ENCODE measurements at regions not wholly inside any gene's neighbourhood (a gene's known extent, or its start where the extent isn't known, plus 50 kb on each side); places are given as distances from the start of the nearest gene placed in this dataset.
"Not testable (repeated sequence)": the region's sequence is repeated elsewhere in the genome, so short reads cannot be mapped to it uniquely, and the experiment has no call there.

- no peak for FAIRE-seq
Measured at GRCh38 chr5:54820346-54821134, 164.9 kb downstream of the ESM1 start.

DNA sequence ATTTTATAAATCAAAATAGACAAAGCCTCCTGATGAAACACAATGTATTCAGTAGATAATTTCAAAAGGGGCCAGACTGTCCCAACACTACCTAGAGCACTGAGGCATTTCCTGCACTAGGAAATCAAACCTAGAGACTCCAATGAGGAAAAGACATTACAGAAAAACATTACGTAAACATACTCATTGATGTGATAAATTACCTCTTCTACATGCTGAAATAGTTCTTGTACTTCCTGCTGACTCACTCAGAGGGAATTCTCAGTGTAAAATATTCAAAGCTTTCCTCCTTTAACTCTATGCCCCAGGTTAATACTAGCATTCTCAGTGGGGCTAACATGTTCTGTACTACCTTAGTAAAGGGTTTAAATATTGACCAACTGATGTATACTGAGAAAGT is 178.0 kb downstream of the ESM1 start:
- FAIRE-seq: no peak

GRCh38 chr5:54804521-54804920 is 180.9 kb downstream of the ESM1 start:
- FAIRE-seq: no peak

GRCh38 chr5:54804086-54804485 is 181.3 kb downstream of the ESM1 start:
- FAIRE-seq: no peak

GRCh38 chr5:54803471-54804011 is 181.9 kb downstream of the ESM1 start:
- FAIRE-seq: no peak

GRCh38 chr5:54799645-54800044 is 185.7 kb downstream of the ESM1 start:
- no peak for FAIRE-seq

DNA sequence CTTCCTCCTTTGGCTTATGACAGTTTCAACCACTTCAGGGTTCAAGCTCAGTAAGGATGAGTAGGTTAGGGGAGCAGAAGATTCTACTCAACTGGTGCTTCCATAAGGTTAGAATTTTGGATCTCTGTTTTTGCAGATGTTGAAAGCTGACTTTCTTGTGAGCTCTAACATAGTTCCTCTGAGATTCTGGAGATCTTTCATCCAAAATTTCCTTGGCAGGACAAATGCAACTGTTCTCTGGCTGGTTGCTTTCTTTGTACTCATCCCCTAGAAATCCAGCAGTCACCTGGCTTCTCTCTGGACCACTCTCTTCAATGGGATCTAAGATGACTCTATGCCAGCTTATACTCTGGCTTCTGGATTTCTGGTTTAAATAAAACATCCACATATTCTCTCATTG is 189.6 kb downstream of the ESM1 start:
- no peak for FAIRE-seq

- no peak for FAIRE-seq
Measured at GRCh38 chr5:54795284-54795683, 190.1 kb downstream of the ESM1 start.

DNA sequence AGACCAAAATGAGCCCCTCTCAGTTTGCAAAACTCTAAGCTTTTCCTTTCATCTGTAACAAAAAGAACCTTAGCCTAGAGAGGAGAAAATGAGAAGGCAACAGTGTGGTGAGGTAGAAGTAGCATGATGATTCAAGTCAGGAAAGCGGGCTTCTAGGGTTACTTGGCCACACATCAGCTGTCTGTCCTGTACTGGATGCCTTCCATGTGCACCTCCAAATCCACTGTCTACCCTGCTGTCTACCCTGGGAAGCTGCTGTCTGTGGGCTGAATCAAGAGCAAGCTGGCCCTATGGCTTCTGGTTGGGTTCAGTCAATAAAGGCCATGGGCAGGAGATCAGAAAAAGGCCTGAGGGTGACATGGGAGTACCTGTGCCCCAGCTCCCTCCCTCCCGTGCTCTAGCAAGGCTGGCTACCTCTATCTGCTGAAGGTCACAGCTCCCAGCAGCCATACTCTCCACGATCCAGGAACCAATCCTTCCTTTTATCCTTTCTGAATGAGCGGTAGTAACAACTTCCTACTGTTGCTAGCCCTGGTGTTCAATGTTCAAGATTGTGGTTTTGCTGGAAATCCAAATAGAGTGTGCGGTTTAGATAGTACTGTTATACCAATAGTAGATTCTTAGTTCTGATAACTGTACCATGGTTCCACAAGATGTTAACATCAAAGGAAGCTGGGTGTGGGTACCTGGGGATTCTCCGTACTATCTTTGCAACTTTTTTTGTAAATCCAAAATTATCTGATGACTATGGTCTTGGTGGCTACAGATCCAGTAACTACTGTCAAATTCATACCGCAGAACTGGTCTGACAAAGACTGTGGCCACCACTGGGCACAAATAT is 191.0 kb downstream of the ESM1 start:
- FAIRE-seq: no peak

GRCh38 chr5:54793468-54794134 is 191.8 kb downstream of the ESM1 start:
- no peak for FAIRE-seq

GRCh38 chr5:54792611-54793404 is 192.6 kb downstream of the ESM1 start:
- FAIRE-seq: no peak

- not testable (repeated sequence) for FAIRE-seq
Measured at GRCh38 chr5:54787910-54788309, 197.5 kb downstream of the ESM1 start.

GRCh38 chr5:54785729-54786591 is 199.4 kb downstream of the ESM1 start:
- no peak for FAIRE-seq

GRCh38 chr5:54778783-54779182 is 206.6 kb downstream of the ESM1 start:
- no peak for FAIRE-seq

GRCh38 chr5:54775645-54776044 is 209.7 kb downstream of the ESM1 start:
- no peak for FAIRE-seq

DNA sequence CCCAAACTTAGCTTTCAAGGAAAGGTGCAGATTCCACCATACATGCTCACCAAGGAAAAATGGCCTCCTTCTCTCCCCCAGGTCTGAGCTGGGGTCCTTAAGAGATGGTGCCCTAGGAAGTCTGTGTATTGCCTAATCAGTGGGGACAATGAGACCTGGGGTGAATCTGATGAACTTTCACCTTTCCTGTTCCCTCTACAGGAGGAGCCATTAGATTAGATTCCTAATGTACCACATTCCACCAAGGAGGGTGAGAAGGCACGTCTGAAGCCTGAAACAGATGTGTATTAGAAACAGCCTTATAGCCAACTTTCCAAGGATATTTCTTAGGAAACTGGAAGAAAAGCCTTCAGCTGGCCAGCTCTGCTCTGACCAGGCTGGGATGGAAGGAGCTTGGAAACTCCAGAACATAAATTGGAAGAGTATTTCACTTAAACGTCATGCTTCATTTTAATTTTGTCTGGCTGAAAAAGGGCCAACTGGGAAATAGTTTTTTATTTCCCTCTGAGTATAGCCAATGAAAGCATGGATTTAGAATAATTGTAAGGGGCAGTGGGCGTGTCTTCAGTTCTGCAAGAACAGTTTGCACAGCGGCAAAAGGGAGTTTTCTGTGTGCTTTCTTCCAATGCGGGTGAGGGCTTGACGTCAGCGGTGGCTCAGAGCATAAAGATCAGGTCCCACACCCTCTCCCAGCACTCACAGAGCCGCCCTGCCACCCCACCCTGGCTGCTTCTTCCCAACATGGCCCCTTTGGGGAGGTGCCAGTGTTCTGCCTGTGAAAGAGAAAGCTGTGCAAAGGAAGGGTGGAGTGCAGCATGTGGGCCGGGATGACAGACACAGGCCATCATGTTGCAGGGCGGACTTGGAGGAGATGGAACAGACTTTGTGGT is 210.9 kb downstream of the ESM1 start:
- FAIRE-seq: no peak

DNA sequence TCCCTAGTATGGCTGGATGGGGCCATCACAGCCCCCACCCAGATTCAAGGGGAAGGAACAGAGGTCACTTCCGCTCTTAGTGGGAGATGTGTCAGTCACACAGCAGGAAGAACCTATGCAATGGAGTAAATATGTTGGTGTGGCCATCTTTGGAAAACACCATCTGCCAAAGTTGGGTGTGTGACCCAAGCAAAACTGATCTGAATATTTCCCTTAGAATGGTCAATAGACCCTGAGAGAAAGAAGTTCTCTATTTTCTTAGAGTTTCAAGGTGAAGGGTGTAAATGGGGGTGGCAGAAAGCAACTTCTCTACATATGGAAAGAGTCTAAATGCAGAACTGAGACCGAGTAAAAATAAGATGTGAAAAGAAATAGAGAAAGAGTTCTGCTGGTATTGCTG is 212.7 kb downstream of the ESM1 start:
- FAIRE-seq: no peak

GRCh38 chr5:54772231-54772630 is 213.2 kb downstream of the ESM1 start:
- no peak for FAIRE-seq

DNA sequence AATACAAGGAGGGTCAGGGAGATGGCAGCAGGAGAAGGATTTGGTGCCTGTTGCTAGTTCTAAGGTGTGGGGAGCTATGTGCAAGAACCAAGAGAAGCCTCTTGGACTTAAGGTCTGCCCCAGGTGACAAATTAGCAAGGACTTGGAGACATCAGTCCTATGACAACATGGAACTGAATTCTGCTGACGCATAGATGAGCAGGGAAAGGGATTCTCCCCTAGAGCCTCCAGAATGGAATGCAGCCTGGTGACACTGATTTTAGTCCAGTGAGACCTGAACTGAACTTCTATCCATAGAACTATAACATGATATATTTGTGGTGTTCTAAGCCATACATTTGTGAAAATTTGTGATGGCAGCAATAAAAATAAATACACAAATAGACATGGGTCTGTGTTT is 215.6 kb downstream of the ESM1 start:
- no peak for FAIRE-seq

DNA sequence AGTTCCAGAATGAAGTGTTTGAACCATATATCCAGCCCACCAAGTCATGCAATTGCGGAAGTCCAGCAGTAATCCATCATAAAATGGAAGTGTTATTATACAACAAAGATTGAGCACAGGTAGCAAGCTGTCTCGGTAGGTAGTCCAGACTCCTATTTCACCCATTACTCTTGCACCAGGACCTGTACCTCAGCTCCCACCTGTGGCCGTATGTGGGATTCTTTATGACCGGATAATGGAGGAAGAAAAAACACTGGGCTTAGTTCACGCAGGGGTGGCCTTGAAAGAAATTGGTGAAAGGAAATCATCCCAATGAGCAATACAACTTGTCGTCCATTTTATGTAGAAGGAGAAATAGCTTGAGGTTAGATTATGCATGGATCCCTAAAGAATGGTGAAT is 216.3 kb downstream of the ESM1 start:
- no peak for FAIRE-seq

Data from colon (tissue), 2 donors.